HG03066 (cell line): ENCODE measurements at regions not wholly inside any gene's neighbourhood (a gene's known extent, or its start where the extent isn't known, plus 50 kb on each side); places are given as distances from the start of the nearest gene placed in this dataset.

ENCODE experiments used
- ATAC-seq: cut with Tn5 transposase; IDR thresholded peaks from one replicate; pipeline ENCODE4 v1.9.1; 2021; ENCODE audit warnings: low read depth; ENCODE audit not compliant: unreplicated experiment

DNA sequence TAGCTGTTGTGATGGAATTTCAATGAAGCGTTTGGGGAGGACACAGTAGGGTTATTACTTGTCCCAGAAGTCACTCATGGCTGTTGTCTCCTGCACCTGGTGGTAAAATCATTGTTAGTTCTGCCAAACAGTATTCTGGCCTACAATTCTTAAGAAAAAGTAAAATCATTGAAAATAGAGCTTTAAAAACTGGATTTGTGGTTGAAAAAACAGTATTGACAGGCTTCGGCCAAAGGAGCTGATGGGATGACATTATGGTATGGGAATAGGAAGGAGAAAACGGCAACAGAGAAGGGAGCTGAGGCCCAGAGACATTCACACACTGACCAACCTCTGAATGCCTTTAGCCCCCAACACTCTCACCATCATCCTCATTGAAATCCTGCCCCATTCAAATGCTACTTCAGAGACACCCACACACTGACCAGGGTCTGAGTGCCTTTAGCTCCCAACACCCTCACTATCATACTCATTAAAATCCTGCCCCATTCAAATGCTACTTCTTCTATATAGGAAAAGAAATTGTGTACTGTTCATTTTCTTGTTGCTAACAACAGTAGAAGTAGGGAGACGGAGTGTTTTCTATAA lies 114.1 kb upstream of the OSR1 start:
- ATAC-seq = no peak

DNA sequence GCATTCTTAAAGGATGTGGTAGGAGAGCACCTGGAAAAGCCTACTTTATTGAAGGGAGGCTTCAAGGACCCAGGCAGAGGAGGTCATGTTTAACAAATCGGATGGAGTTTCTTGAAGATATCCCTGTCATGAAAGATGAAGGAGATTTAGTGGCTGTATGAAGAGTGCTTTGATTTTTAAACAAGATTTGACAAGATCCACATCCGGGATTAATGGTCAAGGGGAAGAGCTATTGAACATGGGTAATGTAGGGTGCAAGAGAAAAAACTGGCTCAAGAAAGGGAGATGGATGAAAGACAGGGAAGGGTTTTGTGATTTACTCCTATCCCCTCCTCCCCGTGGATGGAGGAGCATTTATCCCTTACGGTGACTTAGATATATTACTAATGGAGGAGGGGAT lies 113.1 kb upstream of the OSR1 start:
- ATAC-seq = no peak

DNA sequence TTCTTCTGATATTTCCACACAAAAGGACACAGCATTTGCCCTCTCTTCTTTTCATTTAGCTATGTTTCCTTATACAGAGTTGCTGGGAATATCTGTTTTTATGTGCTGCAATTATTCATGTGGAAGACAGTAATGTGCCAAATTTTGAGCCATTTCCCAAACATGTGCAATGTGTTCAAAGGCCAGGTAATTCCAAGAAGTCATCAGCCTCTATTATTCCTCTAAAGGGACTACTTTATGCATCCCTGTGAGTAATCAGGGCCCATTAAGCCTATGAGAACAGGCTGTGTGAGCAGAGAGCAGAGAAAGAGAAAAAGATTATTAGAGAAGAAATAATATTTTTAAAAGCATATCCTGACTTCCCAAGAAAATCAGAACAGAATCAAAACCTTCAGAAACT lies 107.6 kb upstream of the OSR1 start:
- no peak for ATAC-seq

DNA sequence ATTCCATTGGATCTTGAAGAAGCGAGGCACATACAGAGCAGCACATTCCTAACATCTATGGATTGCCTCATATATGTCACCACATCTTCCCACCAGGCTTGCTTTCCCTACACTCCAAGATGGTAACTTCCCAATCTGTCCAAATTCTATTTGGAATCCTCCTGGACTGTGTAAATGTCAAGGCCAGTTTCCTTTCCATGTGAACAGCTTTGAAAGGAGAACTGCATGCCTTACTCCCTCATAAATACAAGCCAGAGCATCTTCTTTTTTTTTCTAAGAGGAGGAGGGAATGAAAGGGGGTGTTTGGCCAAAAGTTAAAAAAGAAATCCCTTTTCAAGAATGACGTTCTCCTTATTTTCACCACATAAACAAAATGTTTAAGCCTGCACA lies 103.8 kb upstream of the OSR1 start:
- ATAC-seq = no peak

DNA sequence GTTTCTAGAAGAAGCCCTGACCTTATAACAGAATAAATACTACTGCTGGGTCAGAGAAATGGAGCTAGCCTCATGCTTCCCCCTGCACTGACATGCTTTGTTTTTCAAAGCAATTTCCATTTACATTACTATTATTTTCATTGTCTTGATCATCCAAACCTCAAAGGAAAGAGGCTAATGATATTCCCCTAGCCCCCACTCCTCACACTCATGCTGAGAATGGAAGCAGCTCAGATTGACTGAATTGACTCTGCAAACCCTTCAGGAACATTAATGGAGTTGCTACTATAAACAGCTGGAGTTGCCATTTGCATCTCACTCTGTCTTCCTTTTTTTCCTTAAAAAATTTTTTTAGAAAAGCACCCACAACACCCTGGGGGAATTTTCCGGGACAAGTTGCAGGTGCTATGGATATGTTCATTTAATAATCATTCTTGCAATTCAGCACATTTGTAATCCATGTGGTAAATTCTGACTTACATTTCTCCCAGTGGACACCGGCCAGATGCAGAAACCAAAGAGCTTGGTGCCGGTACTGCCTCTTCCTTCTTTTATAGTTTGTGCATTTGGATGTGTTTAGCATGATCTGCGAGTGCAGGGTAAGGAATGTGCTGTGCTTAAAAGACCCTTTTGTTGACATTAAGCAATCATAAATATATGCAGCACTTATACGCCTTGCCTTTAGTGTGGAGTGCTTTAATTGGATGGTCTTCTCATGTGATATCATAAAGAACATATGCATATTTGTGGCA lies 103.3 kb upstream of the OSR1 start:
- no peak for ATAC-seq

DNA sequence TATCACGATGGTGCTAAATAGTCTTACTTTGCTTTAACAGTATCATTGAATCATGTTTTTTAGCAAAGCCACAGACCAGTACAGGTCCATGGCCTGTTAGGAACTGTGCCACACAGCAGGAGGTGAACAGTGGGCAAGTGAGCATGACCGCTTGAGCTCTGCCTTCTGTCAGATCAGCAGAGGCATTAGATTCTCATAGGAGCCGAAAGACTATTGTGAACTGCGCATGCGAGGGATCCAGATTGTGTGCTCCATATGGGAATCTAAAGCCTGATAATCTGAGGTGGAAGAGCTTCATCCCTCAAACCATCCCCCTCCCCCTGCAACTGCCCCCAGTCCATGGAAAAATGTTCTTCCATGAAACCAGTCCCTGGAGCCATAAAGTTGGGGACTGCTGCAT lies 102.3 kb upstream of the OSR1 start:
- ATAC-seq = no peak

DNA sequence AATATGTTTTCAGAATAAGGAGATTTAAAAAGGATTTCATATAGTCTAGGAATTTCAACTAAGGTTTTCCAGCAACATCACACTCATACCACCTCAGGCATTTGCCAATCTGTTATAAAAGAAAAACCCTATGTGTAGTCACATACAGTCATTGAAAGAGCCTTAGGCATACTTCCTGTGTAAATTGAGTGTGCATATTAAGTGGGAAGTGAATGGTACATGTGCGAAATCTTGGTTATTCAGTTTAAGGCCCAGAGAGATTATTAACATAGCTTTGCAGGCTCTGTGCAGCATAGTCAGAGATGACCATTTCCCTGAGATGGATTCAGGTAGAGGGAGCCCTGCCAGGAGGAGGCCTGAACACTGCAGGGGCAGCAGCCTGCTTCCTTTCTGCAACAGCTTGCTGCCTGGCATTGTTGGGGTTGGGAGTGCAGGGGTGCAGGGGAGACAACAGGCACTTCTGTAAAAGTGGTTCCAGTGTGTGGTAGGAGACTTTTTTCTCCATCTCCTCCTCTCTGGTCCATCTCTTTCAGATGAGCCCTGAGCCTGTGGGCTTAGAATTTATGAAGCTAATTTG lies 100.1 kb upstream of the OSR1 start:
- no peak for ATAC-seq

DNA sequence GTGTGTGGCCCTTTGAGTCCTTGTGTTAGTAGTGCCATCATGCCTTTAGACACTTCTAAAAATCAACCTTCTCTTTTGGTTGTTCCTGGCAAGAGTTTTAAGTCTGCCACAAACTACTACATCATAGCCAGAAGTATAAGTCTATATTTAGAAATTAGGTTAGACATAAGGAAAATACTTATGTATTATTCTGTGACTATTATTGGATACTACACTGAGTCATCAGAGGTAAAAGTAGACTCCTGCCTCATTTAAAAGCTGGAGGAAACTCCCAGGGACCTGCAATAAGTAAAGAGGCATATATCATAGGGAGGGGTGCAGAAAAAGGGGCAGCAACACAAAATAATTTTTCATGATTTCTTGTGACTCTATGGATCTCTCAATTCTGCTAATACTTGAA lies 99.4 kb upstream of the OSR1 start:
- no peak for ATAC-seq

DNA sequence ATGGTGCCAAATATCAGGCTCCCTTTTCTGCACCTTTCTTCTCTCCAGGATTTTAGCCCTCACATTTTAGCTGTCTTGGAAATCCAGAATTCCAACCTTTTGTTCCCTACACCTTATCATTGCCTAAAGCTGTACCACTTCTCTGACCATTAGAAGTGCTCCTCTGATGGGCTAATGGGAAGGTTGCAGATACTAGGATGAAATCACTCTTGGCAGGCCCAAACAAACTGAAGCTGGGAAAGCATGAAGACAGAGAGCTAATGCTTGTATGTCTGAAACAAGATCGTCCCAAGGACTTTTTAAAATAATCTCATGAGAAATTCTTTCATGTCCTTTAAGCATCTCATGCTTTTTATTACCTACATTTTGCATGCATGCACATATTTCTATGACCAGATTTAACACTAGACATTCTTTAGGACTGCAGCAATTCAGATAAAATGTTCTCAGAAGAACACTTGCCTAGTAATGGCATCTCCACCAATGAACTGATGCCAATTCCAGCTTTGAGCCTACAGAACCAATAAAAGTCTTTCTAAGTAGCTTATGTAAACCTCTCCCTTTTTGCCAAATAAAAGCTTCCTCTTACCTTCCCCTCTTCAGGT lies 98.4 kb upstream of the OSR1 start:
- ATAC-seq = no peak

DNA sequence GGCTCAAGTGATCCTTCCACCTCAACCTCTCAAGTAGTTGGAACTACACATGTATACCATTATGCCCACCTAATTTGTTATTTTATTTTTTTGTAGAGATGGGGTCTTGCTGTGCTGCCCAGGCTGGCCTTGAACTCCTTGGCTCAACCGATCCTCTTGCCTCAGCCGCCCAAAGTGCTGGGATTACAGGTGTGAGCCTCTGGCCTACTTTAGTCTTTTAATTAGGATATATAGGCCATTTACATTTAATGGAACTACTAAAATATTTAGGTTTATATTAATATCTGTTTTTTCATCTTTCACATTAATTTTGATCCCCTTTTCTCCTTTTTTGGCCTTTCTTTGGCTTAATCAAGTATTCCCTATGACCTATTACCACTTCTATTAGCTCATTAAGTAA lies 95.7 kb upstream of the OSR1 start:
- ATAC-seq = no peak

DNA sequence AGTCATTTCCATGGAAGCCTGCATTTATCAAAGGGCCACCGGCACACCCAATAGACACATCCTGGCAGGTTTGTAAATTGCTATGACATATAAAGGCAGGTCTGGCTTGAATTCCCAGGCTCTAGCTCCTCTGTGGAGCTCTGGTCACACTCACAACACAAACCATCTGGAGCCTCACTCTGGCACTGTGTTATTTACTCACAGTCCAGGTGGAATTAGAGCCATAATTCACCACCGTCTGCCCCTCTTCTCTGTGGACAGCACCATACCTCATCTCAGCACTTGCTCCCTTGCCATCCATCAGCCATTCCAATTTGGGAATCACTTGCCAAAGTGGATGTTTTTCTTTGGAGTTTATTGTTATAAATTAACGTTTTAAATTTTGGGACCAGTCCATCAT lies 84.3 kb upstream of the OSR1 start:
- no peak for ATAC-seq

DNA sequence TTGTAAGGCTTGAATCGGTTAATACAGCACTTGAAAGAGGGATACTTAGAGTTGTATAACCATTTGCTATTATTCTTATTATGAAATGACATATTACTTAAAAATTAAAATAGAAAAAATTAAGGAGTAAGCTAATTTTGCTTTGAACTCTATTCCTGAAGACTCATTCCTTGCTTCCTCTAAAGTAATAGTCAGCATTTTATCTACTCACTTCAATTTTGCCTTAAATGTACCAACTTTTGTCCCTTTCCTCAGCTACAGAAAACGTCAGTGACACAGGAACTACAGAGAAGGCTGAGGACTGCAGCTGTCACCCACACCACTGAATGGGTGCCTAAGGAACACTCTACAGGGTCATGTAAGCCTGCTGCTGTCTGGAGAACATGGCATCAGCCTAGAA lies 80.7 kb upstream of the OSR1 start:
- no peak for ATAC-seq

DNA sequence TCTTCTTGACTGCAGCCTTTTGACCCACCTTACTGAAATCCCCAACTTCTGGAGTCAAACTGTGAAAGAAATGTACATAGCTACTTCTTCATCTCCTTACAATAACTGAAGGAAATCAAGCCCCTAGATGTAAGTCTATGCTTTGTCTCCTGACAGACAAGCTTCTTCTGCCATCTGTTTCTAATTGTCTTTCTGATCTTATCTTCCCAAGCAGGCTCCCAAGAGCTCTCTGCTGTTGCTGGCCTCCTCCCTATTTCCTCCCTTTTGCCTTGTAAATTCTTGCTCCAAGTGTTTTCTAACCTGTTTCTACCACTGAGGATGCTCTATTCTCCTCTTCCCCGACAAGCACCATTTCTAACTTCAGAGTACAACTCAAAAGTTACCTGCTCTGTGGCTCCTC lies 77.4 kb upstream of the OSR1 start:
- no peak for ATAC-seq

DNA sequence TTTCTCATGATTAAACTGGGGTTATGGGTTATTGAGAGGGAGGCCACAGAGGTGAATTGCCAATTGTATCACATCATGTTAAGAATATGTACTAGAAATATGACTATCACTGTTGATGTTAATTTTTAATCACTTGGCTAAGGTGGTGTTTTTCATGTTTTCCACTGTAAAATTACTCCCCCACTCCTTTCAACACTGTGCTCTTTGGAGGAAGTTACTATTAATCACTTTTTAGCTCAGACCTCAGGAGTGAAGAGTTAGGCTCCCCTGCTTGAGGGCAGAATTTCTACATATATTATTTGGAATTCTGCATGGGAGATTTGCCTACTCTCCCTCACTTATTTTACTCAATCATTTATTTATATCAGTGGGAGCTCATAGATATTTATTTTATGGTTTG lies 76.0 kb upstream of the OSR1 start:
- no peak for ATAC-seq

DNA sequence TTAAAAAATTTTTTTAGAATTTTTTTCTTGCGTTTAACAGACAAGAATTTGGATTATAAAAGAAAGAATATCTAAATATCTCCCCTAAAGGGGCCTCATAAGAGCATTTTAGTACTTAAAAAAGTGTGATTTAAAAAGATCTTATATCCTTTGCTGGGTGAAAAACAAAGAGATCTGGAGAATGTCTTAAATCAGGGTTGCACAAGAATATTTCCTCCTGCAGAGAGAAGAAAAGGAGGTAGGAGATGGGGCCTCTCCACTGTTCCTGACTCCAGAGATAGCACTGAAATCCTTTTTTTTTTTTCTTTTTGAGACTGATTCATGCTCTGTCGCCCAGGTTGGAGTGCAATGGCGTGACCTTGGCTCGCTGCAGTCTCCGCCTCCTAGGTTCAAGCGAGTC lies 68.5 kb upstream of the OSR1 start:
- no peak for ATAC-seq

DNA sequence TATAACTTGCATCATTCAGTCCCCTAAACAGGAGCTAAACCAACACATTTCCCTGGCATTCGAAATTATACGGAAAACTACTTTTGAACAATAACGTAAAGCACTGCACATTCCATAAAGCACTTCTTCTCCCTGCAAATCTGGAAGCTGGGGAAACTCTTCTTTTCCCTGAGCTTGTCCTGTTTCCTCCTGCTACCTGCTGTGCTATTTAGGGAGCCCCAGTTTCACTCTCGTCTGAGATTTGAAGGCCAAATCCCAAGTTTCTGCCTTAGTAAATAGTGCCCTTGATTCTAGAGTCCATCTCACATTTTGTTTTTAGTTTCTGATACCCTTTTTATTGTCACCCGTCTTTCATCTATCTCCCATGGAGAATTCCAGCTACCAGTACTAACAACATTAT lies 67.7 kb upstream of the OSR1 start:
- ATAC-seq = no peak

DNA sequence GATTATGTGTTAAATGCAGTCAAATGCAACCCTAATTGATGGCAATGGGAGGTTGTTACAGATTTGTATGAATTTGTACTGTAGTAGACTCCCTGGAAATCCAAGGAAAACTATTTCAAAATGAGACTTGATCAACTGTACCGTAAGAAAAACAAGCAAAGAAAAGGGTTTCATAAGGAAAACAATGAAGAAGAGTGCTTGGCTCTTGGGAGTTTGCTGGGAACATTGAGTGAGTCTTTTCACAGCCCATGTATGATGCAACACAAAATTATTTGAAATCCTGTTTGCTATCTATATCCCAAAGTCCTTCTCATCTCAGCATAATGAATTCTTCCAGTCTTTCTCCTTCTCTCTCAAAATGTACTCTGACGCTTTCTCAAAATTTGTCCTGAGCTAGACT lies 67.0 kb upstream of the OSR1 start:
- no peak for ATAC-seq

DNA sequence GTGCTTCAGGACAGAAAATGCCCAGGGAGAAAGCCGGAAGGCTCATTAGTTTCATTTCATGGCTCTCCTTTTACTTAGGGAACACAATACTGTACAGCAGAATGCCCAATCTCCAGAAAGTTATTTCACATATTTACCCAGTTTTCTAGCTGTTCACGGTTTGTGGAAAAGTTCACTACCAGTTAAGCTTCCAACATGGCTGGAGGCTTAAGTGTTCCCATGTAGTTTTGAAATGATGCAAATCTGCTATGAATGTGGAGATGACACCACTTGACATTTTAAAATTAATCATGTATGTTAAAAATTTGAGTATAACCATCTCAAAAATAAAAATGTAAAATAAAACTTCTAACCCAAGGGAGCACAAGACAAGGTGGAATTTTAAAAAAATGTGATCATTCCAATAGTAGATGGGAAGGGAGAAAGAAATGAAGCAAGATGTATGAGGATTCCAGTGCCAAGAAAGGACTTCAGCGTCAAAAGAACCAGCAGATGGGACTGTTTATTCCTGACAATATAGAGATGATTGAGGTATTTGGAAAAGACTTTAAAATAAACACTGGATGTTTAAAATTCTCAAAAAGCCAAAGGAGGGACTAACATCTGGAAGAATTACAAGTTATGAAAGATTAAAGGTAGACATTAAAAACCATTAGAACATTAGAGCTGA lies 60.9 kb upstream of the OSR1 start:
- ATAC-seq = no peak

DNA sequence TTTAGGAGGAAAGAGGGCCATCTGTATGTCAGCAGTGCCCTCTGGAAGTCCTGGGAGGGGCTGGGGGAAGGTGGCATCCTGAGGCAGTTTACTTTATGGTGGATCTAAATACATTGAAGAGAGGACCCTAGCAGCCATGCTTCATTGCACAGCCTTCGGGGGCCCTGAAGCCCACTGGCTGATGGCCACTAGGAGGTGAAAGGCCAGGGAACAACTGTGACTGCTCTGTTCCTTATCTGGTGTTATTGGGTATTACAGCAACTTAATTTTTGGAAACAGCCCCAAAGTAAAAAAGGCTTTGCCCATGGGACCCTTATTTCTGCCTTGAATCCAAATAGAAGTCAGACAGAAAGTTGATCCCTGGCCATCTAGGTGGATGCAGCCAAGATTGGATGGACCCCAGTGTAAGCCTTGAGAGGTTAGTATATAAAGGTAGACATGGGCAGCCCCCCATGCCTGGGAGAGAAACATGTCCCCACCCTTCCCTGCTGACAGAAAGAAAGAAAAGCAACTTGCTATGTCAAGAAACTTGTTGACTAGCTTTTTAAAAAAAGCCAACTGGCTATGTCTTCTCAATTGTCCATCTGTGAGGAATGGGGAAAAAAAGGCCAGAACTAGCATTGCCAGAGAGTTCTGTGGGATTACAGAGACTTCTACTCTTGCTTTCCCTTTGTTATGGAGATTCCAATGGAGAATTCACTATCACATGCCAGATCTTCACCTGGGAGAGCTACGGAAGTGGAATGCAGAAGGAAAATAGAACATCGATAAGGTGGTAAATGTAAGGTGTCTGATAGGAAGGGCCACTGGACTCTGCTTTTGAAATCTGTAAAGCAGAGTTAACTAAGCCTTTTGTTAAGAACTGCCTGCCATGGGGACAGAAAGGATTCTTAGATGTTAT lies 58.6 kb upstream of the OSR1 start:
- ATAC-seq = no peak

DNA sequence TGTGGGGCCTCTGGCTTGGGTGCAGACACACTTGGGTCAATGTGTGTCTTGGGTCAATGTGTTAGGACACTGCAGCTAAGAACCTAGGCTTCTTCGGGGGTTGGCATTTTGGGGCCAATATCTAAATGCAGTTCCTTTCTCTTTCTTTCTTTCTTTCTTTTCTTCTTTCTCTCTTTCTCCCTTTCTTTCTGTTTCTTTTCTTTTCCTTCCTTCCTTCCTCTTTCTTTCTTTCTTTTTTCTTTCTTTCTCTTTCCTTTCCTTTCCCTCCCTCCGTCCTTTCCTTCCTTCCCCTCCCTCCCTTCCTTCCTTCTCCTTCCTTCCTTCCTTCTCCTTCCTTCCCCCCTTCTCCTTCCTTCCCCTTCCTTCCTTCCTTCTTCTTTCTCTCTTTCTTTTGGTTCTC lies 57.7 kb upstream of the OSR1 start:
- ATAC-seq = no peak
